ENCODE measurements at regions not wholly inside any gene's neighbourhood (a gene's known extent, or its start where the extent isn't known, plus 50 kb on each side); places are given as distances from the start of the nearest gene placed in this dataset.
"Not testable (repeated sequence)": the region's sequence is repeated elsewhere in the genome, so short reads cannot be mapped to it uniquely, and the experiment has no call there.

DNA sequence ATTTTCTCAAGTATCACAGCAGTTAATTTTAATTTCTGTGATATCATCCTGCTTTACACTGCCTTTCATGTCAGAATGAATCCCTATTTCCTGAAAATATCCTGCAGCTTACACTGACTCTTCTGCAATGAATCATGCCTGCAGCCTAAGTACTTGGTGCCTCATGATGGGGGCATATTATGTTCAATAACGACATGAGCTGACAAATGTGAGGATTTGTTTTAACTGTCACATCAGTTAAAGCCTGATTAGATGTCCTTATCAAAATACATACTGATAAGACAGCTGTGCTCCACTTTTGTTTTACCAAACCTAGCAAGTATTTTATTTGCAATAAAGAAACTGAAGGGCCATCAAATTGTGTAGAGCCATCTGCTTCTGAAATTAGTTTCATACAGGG lies 359.9 kb upstream of the AGA start:
- Histone ChIP-seq H3K36me3 (no peaks in the 10 kb centered on the region), H3K27ac (no peak overlapping the region), H3K4me3 (ENCODE audit: low read depth, low read length) (no peak overlapping the region), H3K9me3 (ENCODE audit: severe bottlenecking) (no peaks in the 10 kb centered on the region), H3K27me3 (ENCODE audit: insufficient read depth, low read depth, severe bottlenecking) (peaks cover 59% of the 10 kb centered on the region)
- TF ChIP-seq, protein P1, sequence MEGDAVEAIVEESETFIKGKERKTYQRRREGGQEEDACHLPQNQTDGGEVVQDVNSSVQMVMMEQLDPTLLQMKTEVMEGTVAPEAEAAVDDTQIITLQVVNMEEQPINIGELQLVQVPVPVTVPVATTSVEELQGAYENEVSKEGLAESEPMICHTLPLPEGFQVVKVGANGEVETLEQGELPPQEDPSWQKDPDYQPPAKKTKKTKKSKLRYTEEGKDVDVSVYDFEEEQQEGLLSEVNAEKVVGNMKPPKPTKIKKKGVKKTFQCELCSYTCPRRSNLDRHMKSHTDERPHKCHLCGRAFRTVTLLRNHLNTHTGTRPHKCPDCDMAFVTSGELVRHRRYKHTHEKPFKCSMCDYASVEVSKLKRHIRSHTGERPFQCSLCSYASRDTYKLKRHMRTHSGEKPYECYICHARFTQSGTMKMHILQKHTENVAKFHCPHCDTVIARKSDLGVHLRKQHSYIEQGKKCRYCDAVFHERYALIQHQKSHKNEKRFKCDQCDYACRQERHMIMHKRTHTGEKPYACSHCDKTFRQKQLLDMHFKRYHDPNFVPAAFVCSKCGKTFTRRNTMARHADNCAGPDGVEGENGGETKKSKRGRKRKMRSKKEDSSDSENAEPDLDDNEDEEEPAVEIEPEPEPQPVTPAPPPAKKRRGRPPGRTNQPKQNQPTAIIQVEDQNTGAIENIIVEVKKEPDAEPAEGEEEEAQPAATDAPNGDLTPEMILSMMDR (IDR thresholded peaks at IDR 0.05; ENCODE audit: low read depth, low read length), result no peak
- DNase-seq, result no peak

DNA sequence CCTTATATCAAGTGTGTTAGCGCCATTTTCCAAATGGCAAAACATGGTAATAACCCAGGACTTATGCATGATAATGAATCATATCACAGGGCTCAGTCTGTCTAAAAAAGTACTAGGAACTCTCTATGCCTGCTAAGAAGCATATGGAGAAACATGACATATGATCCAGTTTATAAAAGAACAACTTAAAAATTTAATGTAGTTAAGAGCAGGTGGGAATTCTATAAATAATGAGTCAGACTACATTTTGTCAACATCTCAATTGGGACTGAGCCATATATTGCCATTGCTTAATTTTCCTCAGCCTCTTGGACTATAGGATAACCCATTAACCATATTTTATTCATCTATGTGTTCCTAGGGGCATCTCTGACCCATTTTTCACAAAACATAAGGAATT lies 360.4 kb upstream of the AGA start:
- Histone ChIP-seq H3K27ac (no peak overlapping the region), H3K9me3 (ENCODE audit: severe bottlenecking) (no peaks in the 10 kb centered on the region), H3K36me3 (no peaks in the 10 kb centered on the region), H3K27me3 (ENCODE audit: insufficient read depth, low read depth, severe bottlenecking) (peaks cover 61% of the 10 kb centered on the region), H3K4me3 (ENCODE audit: low read depth, low read length) (no peak overlapping the region)
- DNase-seq, result no peak
- TF ChIP-seq, protein P1 (IDR thresholded peaks at IDR 0.05; ENCODE audit: low read depth, low read length), result no peak

DNA sequence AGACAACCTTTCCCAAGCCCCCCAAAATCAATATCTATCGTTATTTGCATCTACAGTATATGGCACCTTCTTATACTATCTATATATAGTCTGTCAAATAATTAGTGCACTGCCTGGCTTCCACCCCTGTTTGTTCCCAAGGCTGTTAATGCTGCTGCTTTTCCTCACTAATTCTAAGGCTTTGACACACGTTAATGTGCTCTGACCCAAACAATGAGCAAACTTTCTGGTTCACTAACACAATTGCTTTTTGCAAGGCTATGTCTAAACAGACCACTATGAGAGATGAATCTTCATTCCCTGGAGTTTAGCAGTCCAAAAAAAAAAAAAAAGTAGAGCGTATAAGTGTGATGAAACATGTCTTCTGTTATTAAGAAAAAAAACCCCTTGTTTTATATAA lies 360.9 kb upstream of the AGA start:
- H3K9me3 ChIP-seq (ENCODE audit: severe bottlenecking), result no peaks in the 10 kb centered on the region
- H3K4me3 ChIP-seq (ENCODE audit: low read depth, low read length), result no peak overlapping the region
- no peaks in the 10 kb centered on the region for H3K36me3 ChIP-seq
- peaks cover 62% of the 10 kb centered on the region for H3K27me3 ChIP-seq (ENCODE audit: insufficient read depth, low read depth, severe bottlenecking)
- no peak for DNase-seq
- H3K27ac ChIP-seq, result no peak overlapping the region
- TF ChIP-seq, protein P1 (IDR thresholded peaks at IDR 0.05; ENCODE audit: low read depth, low read length), result no peak

DNA sequence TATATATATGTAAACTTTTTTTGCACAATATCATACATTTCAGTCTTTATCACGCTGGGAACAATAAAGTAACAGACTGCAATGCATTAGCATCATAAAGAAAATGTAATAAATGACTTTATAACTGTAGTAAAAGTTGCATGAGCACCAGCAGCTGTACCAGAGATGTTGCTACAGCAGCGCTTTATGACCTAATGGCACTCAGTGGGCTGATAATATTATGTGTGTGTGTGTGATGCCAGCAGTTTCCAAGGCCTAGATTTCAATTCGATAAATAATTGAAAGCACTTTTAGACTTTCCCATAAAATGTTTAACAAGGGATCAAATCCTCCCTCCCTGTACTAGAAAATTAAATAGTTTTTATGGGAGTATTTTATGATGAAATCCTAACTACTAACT lies 367.6 kb upstream of the AGA start:
- no peaks in the 10 kb centered on the region for H3K36me3 ChIP-seq
- peaks cover 78% of the 10 kb centered on the region for H3K27me3 ChIP-seq (ENCODE audit: insufficient read depth, low read depth, severe bottlenecking)
- TF ChIP-seq, protein P1 (IDR thresholded peaks at IDR 0.05; ENCODE audit: low read depth, low read length), result no peak
- no peaks in the 10 kb centered on the region for H3K9me3 ChIP-seq (ENCODE audit: severe bottlenecking)
- no peak overlapping the region for H3K27ac ChIP-seq
- H3K4me3 ChIP-seq (ENCODE audit: low read depth, low read length), result no peak overlapping the region
- no peak for DNase-seq

DNA sequence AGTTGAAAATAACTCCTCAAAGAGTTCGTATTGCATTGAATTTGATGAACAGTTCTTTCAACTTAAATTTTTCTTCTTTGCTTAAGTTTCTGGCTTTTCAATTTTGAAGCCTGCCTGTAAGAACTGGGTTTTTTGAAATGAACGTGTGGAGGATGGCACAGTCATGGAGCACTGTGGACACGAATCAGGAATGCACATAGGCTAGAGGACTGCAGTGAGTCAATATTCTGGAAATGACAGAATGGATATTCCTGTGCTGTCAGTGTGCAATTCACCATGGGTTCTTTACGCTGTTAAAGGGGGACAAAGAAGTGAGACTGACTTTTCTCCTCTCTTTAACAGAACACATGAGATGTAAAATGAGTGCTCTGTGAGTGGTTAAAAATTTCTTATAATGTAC lies 368.0 kb upstream of the AGA start:
- Histone ChIP-seq H3K9me3 (ENCODE audit: severe bottlenecking) (no peaks in the 10 kb centered on the region), H3K4me3 (ENCODE audit: low read depth, low read length) (no peak overlapping the region), H3K27ac (no peak overlapping the region), H3K36me3 (no peaks in the 10 kb centered on the region), H3K27me3 (ENCODE audit: insufficient read depth, low read depth, severe bottlenecking) (peaks cover 80% of the 10 kb centered on the region)
- TF ChIP-seq, protein P1 (IDR thresholded peaks at IDR 0.05; ENCODE audit: low read depth, low read length), result no peak
- DNase-seq, result no peak

DNA sequence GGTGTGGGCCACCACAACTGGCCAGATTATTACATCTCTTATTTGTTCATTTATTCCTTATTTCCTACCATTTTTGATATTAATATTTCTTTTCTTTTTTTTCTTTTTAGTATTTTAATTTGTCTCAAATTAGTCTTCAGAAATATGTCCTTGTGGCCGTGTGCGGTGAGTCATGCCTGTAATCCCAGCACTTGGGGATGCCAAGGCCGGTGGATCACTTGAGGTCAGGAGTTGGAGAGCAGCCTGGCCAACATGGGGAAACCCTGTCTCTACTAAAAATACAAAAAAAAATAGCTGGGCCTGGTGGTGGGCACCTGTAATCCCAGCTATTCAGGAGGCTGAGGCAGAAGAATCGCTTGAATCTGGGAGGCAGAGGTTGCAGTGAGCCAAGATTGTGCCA lies 376.2 kb upstream of the AGA start:
- H3K36me3 ChIP-seq; H3K4me3 ChIP-seq (ENCODE audit: low read depth, low read length); DNase-seq; H3K9me3 ChIP-seq (ENCODE audit: severe bottlenecking); H3K27ac ChIP-seq: not testable (repeated sequence)
- peaks cover 61% of the 10 kb centered on the region for H3K27me3 ChIP-seq (ENCODE audit: insufficient read depth, low read depth, severe bottlenecking)
